ENCODE measurements at regions not wholly inside any gene's neighbourhood (a gene's known extent, or its start where the extent isn't known, plus 50 kb on each side); places are given as distances from the start of the nearest gene placed in this dataset.

- Histone ChIP-seq H3K4ac (ENCODE audit: low read depth, low read length) (no peak overlapping the region), H4K91ac (ENCODE audit: insufficient read length, low read depth, low read length) (no peak overlapping the region), H3K23me2 (ENCODE audit: insufficient read length, low read depth, low read length, poor library complexity, severe bottlenecking) (no peaks in the 10 kb centered on the region), H3K9ac (ENCODE audit: extremely low read depth, insufficient read length, low read length) (no peak overlapping the region), H3K9me3 (ENCODE audit: control insufficient read depth, low read depth, low read length) (no peaks in the 10 kb centered on the region), H3K14ac (ENCODE audit: insufficient read depth, low read length) (no peak overlapping the region), H3K56ac (ENCODE audit: insufficient read length, low read depth, low read length) (no peak overlapping the region), H2BK20ac (ENCODE audit: low read depth, low read length, poor library complexity, severe bottlenecking) (no peak overlapping the region), H3K23ac (ENCODE audit: insufficient read length, low read depth, low read length) (no peak overlapping the region), H2AFZ (ENCODE audit: low read length) (no peak overlapping the region), H3K27me3 (ENCODE audit: insufficient read depth, low read length) (no peaks in the 10 kb centered on the region), H2BK120ac (ENCODE audit: low read depth, low read length, poor library complexity, severe bottlenecking) (no peak overlapping the region), H3K18ac (ENCODE audit: insufficient read length, low read depth, low read length) (no peak overlapping the region), H2BK15ac (ENCODE audit: low read depth, low read length) (no peak overlapping the region), H3T11ph (ENCODE audit: low read length) (no peak overlapping the region), H2BK12ac (ENCODE audit: insufficient read length, low read depth, low read length) (no peak overlapping the region), H3K79me1 (ENCODE audit: insufficient read depth, low read depth, low read length, poor library complexity, severe bottlenecking) (no peaks in the 10 kb centered on the region), H4K8ac (replicated peaks; ENCODE audit: insufficient read length, low read depth, low read length) (no peak overlapping the region), H3K79me2 (ENCODE audit: insufficient read depth, low read length) (no peaks in the 10 kb centered on the region), H3K27ac (ENCODE audit: insufficient read length, low read depth, low read length) (no peak overlapping the region), H2BK5ac (ENCODE audit: insufficient read length, low read length) (no peak overlapping the region), H4K20me1 (ENCODE audit: control insufficient read depth, insufficient read depth, insufficient read length) (no peaks in the 10 kb centered on the region), H4K5ac (ENCODE audit: insufficient read length, low read depth, low read length) (no peak overlapping the region), H2AK5ac (ENCODE audit: insufficient read length, low read length) (no peak overlapping the region), H3K4me1 (ENCODE audit: insufficient read depth, low read length) (no peaks in the 10 kb centered on the region), H3K4me2 (ENCODE audit: insufficient read depth, insufficient read length, low read length) (no peak overlapping the region)
- H3K36me3 Mint-ChIP-seq (ENCODE audit: insufficient read depth in 1 of 3, low read depth in 3 of 3), result peaks cover 0 to 6% (median 3%) of the 10 kb centered on the region in 3 experiments; a peak in 2 of 7 replicates
- no peaks in the 10 kb centered on the region for H3K27me3 Mint-ChIP-seq (ENCODE audit: low read depth)
- WGBS (ENCODE audit: extremely low coverage, insufficient read length, low lambda C conversion rate), result no CpG with 5 or more reads among the region's 1 CpG
- H3K4me3 Mint-ChIP-seq, result no peak overlapping the region
- H3K9me3 Mint-ChIP-seq, result peaks cover 4 to 6% of the 10 kb centered on the region in 2 experiments
- no peak for TF ChIP-seq CTCF (conservative IDR thresholded peaks at IDR 0.05)
- H3K27ac Mint-ChIP-seq, result no peak overlapping the region
- DNase-seq, result no peak
- H3K4me1 Mint-ChIP-seq, result peaks cover 2% of the 10 kb centered on the region in 2 experiments; a peak in 3 of 4 replicates
These were observed 289.1 kb downstream of the PCDH19 start for GRCh38 chrX:100120956-100121355.

Measured in H9 (cell line).